Endodermal cell (in vitro differentiated cells): ENCODE measurements at regions not wholly inside any gene's neighbourhood (a gene's known extent, or its start where the extent isn't known, plus 50 kb on each side); places are given as distances from the start of the nearest gene placed in this dataset.
"Not testable (repeated sequence)": the region's sequence is repeated elsewhere in the genome, so short reads cannot be mapped to it uniquely, and the experiment has no call there.

ENCODE experiments used
- DNase-seq: peaks from one replicate; pipeline ENCODE4 v3.0.0-alpha.2; 2017
- H3K27ac ChIP-seq: 2 replicates; pipeline ENCODE4 v1.5.1; 2013; ENCODE audit warnings: mild to moderate bottlenecking, low read depth, low read length, moderate library complexity
- H3K27me3 ChIP-seq: 2 replicates; pipeline ENCODE4 v1.6.1; 2013; ENCODE audit warnings: mild to moderate bottlenecking, low read length, moderate library complexity; ENCODE audit not compliant: insufficient read depth, control insufficient read depth, poor library complexity, severe bottlenecking
- H3K36me3 ChIP-seq: 2 replicates; pipeline ENCODE4 v1.7.0; 2013; ENCODE audit warnings: mild to moderate bottlenecking, low read length, moderate library complexity; ENCODE audit not compliant: control insufficient read depth, insufficient read depth
- H3K4me1 ChIP-seq: one replicate; pipeline ENCODE4 v1.7.0; 2013; ENCODE audit warnings: low read length; ENCODE audit not compliant: control insufficient read depth, insufficient read depth
- H3K4me3 ChIP-seq: 2 replicates; pipeline ENCODE4 v1.5.1; 2013; ENCODE audit warnings: mild to moderate bottlenecking, low read length, moderate library complexity
- H3K9ac ChIP-seq: 2 replicates; pipeline ENCODE4 v1.6.1; 2013; ENCODE audit warnings: mild to moderate bottlenecking, low read length, moderate library complexity; ENCODE audit not compliant: poor library complexity, severe bottlenecking; ENCODE audit errors: extremely low read depth
- H3K9me3 ChIP-seq: 2 replicates; pipeline ENCODE4 v1.6.1; 2013; ENCODE audit warnings: mild to moderate bottlenecking, low read length, moderate library complexity; ENCODE audit not compliant: control insufficient read depth
- H3K27ac Mint-ChIP-seq: 2 replicates; pipeline ENCODE4 v1.8.0; 2020; ENCODE audit warnings: mixed read lengths
- H3K27me3 Mint-ChIP-seq: 2 replicates; pipeline ENCODE4 v1.8.0; 2021; ENCODE audit warnings: mild to moderate bottlenecking, mixed read lengths; ENCODE audit not compliant: insufficient read depth
- H3K36me3 Mint-ChIP-seq: 2 replicates; pipeline ENCODE4 v1.8.0; 2020; ENCODE audit warnings: low read depth, mixed read lengths
- H3K4me1 Mint-ChIP-seq: 2 replicates; pipeline ENCODE4 v1.8.0; 2020; ENCODE audit warnings: mixed read lengths
- H3K4me3 Mint-ChIP-seq: 2 replicates; pipeline ENCODE4 v1.8.0; 2020; ENCODE audit warnings: mild to moderate bottlenecking, moderate library complexity, mixed read lengths
- H3K9me3 Mint-ChIP-seq: 2 replicates; pipeline ENCODE4 v1.8.0; 2020; ENCODE audit warnings: mild to moderate bottlenecking, mixed read lengths
- WGBS, 2 experiments: methylation state at CpG; one replicate each; pipeline versions ENCODE4 v1.1.5 to v1.1.7; 2013; ENCODE audit warnings: missing lambda C conversion rate in 2 of 2, mixed read lengths in 1 of 2; ENCODE audit not compliant: insufficient coverage in 1 of 2, insufficient read length in 1 of 2; 5-methylcytosine and 5-hydroxymethylcytosine counted together
- TF ChIP-seq, protein P1 (sequence below): fragments of 200-600 bp; sonication (generic); conservative IDR thresholded peaks from 2 replicates; pipeline ENCODE4 v1.5.0; 2021; ENCODE audit warnings: antibody characterized with exemption, mild to moderate bottlenecking

DNA sequence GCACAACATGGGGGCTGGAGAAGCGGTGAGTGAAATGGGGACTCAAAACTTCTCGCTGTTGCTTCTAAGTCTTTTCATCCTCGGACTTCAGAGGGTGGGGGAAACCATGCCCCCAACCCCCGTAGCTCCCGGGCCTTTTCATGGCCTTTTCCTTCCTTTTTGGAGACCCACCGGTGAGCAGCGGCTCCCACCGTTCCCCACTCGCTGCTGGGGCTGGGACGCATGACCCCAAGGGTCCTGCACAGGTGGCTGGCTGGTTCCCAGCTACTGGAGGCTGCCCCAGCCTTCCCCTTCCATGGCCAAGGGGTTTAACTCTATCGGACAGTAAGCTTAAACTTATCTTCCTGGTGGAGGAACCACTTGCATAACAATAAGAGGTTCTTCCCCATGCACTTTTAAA is 194.3 kb upstream of the FERD3L start:
- H3K4me3 ChIP-seq = no peak overlapping the region
- no peak overlapping the region for H3K27ac Mint-ChIP-seq

DNA sequence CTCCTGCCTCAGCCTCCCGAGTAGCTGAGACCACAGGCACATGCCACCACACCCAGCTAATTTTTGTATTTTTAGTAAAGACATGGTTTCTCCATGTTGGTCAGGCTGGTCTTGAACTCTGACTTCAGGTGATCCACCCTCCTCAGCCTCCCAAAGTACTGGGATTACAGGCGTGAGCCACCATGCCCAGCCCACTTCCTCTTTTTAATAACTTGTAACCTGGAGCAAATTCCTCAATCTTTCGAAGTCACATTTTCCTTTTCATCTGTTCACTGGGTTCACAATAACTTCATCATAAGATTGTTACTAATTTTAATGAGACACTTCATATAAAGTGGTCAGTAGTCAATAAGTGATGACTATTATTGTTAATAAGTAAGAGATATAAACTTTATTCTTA is 193.3 kb upstream of the FERD3L start:
- not testable (repeated sequence) for H3K27ac Mint-ChIP-seq, H3K4me1 Mint-ChIP-seq, H3K4me3 Mint-ChIP-seq, H3K9ac ChIP-seq, H3K36me3 ChIP-seq, H3K27me3 ChIP-seq, H3K36me3 Mint-ChIP-seq, H3K4me1 ChIP-seq, H3K27ac ChIP-seq, H3K4me3 ChIP-seq, H3K9me3 Mint-ChIP-seq, DNase-seq, H3K27me3 Mint-ChIP-seq, H3K9me3 ChIP-seq
- WGBS, 2 experiments = 80 to 89% methylated on average over 1 to 3 of the region's 3 CpGs

More for the DNA sequence above, 194.3 kb upstream of the FERD3L start:
- TF ChIP-seq, protein P1, sequence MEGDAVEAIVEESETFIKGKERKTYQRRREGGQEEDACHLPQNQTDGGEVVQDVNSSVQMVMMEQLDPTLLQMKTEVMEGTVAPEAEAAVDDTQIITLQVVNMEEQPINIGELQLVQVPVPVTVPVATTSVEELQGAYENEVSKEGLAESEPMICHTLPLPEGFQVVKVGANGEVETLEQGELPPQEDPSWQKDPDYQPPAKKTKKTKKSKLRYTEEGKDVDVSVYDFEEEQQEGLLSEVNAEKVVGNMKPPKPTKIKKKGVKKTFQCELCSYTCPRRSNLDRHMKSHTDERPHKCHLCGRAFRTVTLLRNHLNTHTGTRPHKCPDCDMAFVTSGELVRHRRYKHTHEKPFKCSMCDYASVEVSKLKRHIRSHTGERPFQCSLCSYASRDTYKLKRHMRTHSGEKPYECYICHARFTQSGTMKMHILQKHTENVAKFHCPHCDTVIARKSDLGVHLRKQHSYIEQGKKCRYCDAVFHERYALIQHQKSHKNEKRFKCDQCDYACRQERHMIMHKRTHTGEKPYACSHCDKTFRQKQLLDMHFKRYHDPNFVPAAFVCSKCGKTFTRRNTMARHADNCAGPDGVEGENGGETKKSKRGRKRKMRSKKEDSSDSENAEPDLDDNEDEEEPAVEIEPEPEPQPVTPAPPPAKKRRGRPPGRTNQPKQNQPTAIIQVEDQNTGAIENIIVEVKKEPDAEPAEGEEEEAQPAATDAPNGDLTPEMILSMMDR = no peak
- H3K4me1 Mint-ChIP-seq = peaks cover 5% of the 10 kb centered on the region
- Histone ChIP-seq H3K36me3 (no peaks in the 10 kb centered on the region), H3K4me1 (no peaks in the 10 kb centered on the region), H3K9me3 (no peaks in the 10 kb centered on the region), H3K27ac (no peak overlapping the region), H3K27me3 (no peaks in the 10 kb centered on the region), H3K9ac (no peak overlapping the region)
- H3K9me3 Mint-ChIP-seq = no peaks in the 10 kb centered on the region
- no peak for DNase-seq
- H3K36me3 Mint-ChIP-seq = no peaks in the 10 kb centered on the region
- H3K27me3 Mint-ChIP-seq = no peaks in the 10 kb centered on the region
- no peak overlapping the region for H3K4me3 Mint-ChIP-seq
- WGBS, 2 experiments = 96 to 100% methylated on average over 6 to 11 of the region's 11 CpGs

DNA sequence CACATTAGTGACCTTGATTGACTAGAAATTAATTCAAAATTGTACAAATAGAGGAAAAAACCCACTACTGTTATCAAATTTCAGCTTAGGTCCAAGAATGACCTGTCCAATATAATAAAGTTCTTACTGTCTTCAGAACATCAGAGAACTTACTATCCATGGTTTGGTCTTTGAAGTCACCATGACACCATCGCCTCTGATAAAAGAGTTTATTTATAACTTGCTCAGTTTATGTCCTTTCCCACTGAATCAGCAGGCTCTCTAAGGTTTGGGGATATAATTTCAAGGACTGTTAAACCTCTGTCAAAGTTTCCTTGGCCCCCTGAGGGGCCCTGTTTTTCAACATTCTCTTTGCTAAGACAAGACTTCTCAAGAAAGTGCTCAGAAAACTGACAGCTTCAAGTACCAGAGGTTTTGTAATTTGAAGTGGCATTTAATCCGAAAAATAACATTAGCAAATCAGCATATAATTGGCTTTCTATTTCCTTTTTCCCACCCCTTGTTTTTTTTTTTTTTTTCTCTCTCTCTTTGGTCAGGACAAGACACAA is 191.7 kb upstream of the FERD3L start:
- Histone ChIP-seq H3K4me1 (no peaks in the 10 kb centered on the region), H3K9ac (no peak overlapping the region), H3K27ac (no peak overlapping the region), H3K36me3 (no peaks in the 10 kb centered on the region), H3K9me3 (no peaks in the 10 kb centered on the region), H3K27me3 (no peaks in the 10 kb centered on the region), H3K4me3 (no peak overlapping the region)
- no peaks in the 10 kb centered on the region for H3K36me3 Mint-ChIP-seq
- H3K27ac Mint-ChIP-seq = no peak overlapping the region
- H3K4me3 Mint-ChIP-seq = no peak overlapping the region
- peaks cover 11% of the 10 kb centered on the region for H3K4me1 Mint-ChIP-seq
- no peak for DNase-seq
- TF ChIP-seq, protein P1 = no peak
- no peaks in the 10 kb centered on the region for H3K9me3 Mint-ChIP-seq
- H3K27me3 Mint-ChIP-seq = no peaks in the 10 kb centered on the region
- WGBS, 2 experiments = 71 to 83% methylated on average over 2 of the region's 2 CpGs

DNA sequence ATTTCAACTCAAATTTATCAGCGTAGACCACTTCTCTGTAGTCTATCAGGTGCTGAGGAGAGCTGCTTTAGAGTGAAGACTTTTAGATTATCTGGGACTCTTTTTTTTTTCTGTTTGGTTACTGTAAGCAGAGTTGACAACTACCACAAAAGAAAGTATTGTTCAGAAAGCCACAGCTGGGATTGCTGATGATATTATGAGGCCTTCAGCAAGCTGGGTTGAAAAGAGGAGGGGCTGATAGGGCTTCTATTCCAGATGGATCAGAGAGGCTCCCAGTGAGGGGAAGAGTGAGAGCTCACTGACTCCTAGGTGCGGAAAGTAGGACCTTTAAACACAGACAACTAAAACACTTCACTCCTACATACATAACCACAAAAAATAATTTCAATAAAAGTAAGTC is 188.5 kb upstream of the FERD3L start:
- Histone ChIP-seq H3K9me3 (no peaks in the 10 kb centered on the region), H3K9ac (no peak overlapping the region), H3K4me1 (no peaks in the 10 kb centered on the region), H3K27ac (no peak overlapping the region), H3K36me3 (no peaks in the 10 kb centered on the region), H3K4me3 (no peak overlapping the region), H3K27me3 (no peaks in the 10 kb centered on the region)
- Mint-ChIP-seq H3K4me3 (no peak overlapping the region), H3K4me1 (peaks cover 11% of the 10 kb centered on the region), H3K9me3 (no peaks in the 10 kb centered on the region), H3K27me3 (no peaks in the 10 kb centered on the region), H3K36me3 (no peaks in the 10 kb centered on the region), H3K27ac (no peak overlapping the region)
- DNase-seq = no peak
- 81% methylated on average over 2 of the region's 2 CpGs; no CpG with 5 or more reads in 1 of the 2 experiments for WGBS, 2 experiments
- TF ChIP-seq, protein P1 = no peak
